PFSK-1 (cell line): ENCODE measurements at regions not wholly inside any gene's neighbourhood (a gene's known extent, or its start where the extent isn't known, plus 50 kb on each side); places are given as distances from the start of the nearest gene placed in this dataset.

Experiments
- POLR2AphosphoS5 ChIP-seq: IDR thresholded peaks from 2 replicates; pipeline ENCODE4 v1.6.1; 2012; ENCODE audit warnings: low read depth, mild to moderate bottlenecking, control low read depth, low read length, moderate library complexity
- SIN3A ChIP-seq: IDR thresholded peaks from 2 replicates; pipeline ENCODE4 v1.6.1; 2012; ENCODE audit warnings: mild to moderate bottlenecking, low read length, moderate library complexity, borderline replicate concordance; ENCODE audit not compliant: insufficient read depth
- TAF1 ChIP-seq: IDR thresholded peaks from 2 replicates; pipeline ENCODE4 v1.6.1; 2012; ENCODE audit warnings: low read length, control low read depth, borderline replicate concordance; ENCODE audit not compliant: insufficient read depth

GRCh38 chr6:18720075-18720474 is 332.9 kb downstream of the RNF144B start:
- TF ChIP-seq POLR2AphosphoS5 (no peak), TAF1 (no peak), SIN3A (no peak)
